Skin epidermis (tissue), 12 donors: ENCODE measurements at regions not wholly inside any gene's neighbourhood (a gene's known extent, or its start where the extent isn't known, plus 50 kb on each side); places are given as distances from the start of the nearest gene placed in this dataset.

Experiments used
- H3K27ac ChIP-seq, 21 experiments: fragments of 200-600 bp; sonication (generic) in 11 of 21; one replicate each; pipeline ENCODE4 v1.5.0; 2020; ENCODE audit warnings: mild to moderate bottlenecking in 3 of 21, inconsistent platforms in 2 of 21, moderate library complexity in 2 of 21
- H3K4me3 ChIP-seq, 7 experiments: fragments of 200-600 bp; sonication (generic) in 2 of 7; one replicate each; pipeline ENCODE4 v1.5.0; 2020; ENCODE audit warnings: inconsistent platforms in 2 of 7, mild to moderate bottlenecking in 2 of 7, moderate library complexity in 1 of 7

DNA sequence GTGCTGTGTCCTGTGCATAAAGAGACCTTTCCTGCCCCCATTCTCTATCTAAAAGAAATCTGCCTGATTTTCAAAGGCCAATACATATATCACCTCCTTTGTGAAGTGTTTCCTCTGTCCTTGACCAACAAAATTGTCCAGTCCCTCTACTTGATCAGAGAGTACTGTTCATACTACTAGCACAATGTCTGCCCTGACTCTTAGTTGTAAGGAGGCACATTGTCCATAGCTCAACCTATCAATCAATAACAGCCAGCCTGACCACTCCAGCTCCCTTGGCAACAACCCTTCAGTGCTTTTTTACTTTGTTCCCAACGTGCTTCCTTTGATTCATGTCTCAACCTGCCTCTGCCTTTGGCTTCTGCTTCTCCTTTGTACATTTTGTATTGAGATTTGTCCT is 398.9 kb downstream of the TRIB2 start:
- H3K4me3 ChIP-seq = no peak overlapping the region
- H3K27ac ChIP-seq = no peak overlapping the region

DNA sequence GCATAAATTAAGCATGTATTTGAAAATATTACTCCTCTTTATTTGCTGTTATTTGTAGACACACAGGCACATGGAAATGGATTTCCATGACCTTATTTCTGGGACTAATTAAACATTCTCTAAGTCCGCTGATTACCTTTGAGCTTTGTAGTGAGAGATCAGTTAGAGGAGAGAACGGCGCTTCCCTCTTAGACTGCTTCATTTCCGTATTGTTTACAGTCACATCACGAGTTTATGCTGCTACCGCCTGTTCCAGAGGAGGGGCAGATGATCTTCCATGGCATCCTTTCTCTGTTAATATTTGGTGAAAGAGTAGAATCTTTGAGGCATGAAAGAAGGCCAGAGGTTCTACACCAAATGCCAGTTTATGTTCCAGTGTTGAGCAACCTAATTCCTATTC is 404.4 kb downstream of the TRIB2 start:
- Histone ChIP-seq H3K27ac (no peak overlapping the region), H3K4me3 (no peak overlapping the region)

DNA sequence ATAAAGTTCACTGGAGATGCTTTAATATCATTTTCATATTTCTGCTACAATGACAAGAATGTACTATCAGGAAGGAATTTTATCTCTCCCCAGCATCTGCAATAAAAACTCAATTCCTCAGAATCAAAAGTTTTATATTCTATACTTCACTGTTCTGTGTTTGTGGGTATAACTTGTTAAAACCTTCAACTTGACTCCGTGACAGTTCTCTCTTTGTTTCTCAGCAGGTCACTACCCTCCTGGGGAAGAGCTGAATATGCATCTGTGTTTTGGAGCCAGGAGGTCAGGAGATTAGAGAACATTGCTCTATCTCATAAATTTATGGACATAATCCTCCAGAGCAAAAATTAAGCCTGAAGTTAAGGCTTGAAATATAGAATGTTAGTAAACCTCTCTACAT is 411.4 kb downstream of the TRIB2 start:
- no peak overlapping the region for H3K4me3 ChIP-seq

DNA sequence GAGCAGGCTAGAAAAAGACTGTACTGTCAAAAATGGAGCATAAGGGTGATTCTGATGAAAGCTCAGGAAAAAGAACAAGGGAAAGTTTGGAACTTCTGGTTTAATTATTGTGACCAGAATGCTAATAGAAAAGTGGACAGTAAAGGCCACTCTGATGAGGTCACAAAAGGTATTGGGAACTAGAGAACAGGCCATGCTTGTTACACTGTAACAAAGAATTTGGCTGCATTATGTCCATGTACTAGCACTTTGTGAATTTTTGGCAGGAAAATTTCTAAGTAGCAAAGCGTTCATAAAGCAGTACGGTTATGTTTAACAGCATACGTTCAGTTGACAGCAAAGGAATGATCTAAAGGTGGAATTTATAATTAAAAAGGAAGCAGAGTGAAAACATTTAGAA is 418.6 kb downstream of the TRIB2 start:
- Histone ChIP-seq H3K4me3 (no peak overlapping the region), H3K27ac (no peak overlapping the region)

More for the DNA sequence above, 411.4 kb downstream of the TRIB2 start:
- no peak overlapping the region for H3K27ac ChIP-seq

DNA sequence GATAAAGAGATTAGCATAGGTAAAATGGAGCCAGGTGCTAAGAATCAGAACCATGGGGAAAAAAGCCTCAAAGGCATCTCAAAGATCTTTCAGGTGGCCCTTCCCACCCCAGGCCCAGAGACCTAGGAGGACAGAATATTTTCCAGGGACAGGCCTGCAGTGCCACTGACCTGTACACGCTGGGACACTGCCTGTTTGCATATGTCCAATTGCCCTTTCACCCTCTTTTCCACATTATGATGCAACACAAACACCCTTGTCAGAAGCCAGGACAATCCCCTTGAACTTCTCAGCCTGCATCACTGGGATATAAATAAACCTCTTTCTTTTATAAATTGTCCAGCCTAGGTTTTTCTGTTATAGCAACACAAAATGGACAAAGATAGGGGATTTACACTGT is 419.1 kb downstream of the TRIB2 start:
- no peak overlapping the region for H3K27ac ChIP-seq
- no peak overlapping the region for H3K4me3 ChIP-seq

DNA sequence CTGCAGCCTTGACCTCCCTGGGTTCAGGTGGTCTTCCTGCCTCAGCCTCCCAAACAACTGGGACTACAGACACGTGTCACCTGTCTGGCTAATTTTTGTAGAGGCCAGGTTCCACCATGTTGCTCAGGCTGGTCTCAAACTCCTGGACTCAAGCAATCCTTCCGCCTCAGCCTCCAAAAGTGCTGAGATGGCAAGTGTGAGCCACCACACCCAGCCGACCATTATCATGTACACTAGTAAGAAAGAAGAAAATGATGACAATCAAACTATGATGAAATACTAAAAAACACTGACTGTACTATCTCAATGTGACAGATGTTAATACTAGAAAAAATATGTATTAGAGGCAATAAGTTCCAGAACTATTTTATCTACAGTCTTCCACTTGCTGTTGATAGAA is 420.9 kb downstream of the TRIB2 start:
- Histone ChIP-seq H3K27ac (no peak overlapping the region), H3K4me3 (no peak overlapping the region)

DNA sequence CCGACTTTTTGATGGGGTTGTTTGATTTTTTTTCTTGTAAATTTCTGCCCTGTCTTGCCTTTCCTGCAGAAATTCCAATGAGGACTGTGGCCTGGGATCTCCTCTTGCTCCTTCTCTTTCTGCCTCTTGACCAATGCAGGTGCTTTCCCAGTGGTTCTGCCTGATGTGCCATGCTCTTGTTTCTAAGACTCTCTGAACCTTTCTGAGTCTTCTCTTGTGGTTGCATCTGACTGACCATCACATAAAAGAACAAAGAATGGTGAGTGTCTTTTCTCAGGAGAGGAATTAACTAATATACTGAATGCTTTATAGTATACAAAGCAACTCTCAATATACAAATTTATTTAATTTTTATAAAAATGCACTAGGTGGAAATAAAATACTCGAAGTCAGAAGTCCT is 424.6 kb downstream of the TRIB2 start:
- Histone ChIP-seq H3K4me3 (no peak overlapping the region), H3K27ac (no peak overlapping the region)

DNA sequence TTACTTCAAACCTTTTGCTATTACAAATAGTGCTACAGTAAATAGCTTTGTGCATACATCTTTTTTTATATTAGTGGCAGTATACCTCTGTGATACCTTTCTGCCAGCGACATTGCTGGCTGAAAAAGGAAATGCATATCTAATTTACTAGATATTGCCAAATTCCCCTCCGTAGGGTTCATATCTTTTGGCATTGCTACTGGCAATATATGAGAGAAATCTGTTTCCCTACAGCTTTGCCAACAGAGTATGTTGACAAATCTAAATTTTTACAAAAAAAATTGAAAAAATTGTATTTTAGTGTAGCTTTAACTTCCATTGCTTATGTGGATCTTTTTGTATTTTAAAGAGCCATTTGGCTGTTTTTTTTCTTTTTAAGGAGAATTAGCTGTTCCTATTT is 426.7 kb downstream of the TRIB2 start:
- Histone ChIP-seq H3K4me3 (no peak overlapping the region), H3K27ac (no peak overlapping the region)

DNA sequence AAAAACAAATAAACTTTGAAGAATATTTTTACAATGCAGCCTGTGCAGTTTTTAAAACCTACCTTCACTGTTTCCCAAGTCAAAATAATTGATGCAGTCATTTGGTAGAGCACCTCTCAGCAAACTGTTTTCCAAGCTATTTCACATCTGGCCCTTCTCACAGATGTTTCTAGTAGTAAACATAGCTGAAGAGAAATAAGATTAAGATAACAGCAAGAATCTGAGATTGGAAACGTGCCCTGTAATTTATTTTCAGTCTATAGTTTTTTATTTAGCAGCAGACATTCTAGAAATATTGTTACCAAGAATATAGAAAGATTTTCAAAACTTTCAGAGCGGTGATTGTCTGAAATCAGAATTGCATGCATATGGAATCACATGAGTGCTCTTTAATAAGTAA is 440.2 kb downstream of the TRIB2 start:
- Histone ChIP-seq H3K4me3 (no peak overlapping the region), H3K27ac (no peak overlapping the region)

DNA sequence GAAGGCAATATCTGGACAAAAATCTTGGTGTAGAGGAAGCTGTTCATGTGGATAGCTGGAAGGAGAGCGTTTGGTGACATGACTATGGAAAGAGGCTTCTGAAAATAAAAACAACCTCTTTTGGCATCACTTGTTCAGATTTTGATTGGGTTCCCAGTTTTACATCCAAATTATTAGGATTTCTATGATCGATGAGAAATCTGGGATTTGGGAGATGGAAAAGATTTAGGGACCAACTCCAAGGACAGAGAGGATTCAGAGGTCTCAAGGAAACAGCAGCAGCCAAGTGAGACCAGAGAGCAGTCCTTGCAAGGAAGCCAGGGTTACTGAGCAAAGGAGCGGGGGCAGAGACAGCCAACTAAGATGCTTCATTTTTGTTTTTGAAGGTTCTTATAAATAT is 441.7 kb downstream of the TRIB2 start:
- Histone ChIP-seq H3K4me3 (no peak overlapping the region), H3K27ac (no peak overlapping the region)

DNA sequence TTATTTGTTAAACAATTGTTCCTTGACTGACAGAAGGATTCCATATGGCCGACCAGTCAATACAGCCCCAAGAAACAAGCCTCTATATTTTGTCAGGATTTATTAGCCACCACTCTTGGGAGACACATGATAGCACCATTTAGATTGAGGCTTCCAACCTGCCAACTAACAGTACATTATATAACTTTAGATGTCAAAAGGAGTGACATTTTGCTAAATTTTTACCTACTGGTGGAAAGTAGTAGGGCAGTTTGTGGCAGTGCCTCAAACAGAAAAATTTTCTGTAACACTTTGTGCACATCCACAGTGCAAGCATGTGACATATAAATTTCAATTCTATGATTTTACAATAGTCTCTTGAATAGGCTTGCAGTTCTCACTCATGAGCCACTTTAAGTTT is 464.0 kb downstream of the TRIB2 start:
- H3K4me3 ChIP-seq = no peak overlapping the region
- H3K27ac ChIP-seq = no peak overlapping the region

DNA sequence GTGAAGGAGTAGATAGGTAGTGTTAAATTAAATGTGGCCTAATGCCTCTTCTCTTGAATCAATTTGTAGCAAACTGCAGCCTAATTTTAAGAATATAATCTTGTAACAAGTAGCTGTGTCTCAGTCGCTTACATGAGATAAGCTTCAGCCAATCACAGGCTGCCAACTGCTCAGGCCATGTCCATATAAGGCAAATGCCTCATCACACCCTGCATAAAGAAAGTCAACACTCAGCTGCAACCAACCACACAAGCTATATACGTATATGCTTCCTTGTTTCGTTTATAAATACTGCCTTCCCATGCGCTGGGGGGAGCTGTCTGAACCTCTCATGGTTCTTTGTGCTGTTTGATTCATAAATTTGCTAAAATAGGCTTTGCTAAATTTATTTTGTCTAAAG is 476.3 kb downstream of the TRIB2 start:
- Histone ChIP-seq H3K4me3 (no peak overlapping the region), H3K27ac (no peak overlapping the region)

DNA sequence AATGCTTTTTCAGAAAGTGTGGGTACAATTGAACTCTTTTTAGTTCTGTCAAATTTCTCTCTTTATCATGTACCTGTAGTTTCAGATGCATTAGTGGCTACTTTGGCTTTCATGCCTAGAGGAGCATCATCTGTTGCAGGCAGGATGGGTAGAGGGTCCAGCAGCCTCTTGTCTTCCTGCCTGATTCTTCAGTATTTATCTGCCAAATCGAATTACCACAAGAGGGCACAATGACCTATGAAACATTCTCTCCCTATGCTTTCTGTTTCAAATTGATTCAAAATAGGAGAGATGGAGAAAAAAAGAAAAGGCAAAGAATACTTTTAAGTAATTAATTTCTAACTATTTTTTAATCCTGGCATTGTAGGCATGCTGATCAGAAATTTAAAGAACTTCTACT is 477.2 kb downstream of the TRIB2 start:
- no peak overlapping the region for H3K27ac ChIP-seq

DNA sequence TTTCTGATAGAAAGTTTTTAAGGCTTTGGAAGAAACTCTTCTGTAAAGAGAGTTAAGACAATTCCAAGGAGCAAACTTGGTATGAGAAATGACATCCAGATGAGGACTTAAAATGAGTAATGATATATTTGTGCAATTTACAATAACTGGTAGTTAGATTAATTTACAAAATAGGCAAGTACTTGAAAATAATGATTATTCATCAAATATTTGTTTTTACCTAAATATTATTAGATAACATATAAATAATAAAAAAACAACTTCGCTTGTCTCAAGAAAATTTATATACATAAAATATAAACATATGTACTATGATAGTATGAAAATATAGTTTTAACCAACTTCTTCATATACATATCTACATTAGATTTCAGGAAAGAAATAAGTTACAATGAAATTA is 478.5 kb downstream of the TRIB2 start:
- Histone ChIP-seq H3K27ac (no peak overlapping the region), H3K4me3 (no peak overlapping the region)

More for the DNA sequence above, 477.2 kb downstream of the TRIB2 start:
- no peak overlapping the region for H3K4me3 ChIP-seq

DNA sequence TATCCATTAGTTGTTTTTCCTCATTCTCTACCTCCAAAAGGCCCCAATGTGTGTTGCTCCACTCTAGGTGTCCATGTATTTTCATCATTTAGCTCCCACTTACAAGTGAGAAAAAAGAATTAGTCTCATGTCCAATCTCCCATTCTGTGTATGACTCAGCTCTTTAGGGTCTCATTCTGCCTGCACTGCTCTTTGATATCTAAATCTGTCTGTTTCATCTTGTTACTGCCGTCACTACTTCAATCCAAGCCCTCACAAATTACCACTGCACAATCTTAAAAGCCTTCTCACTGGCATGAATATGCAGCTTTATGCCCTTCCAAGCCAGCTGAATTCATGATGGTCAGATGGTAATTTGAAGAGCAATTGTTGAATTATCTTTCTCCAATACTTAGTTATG is 480.5 kb downstream of the TRIB2 start:
- Histone ChIP-seq H3K4me3 (no peak overlapping the region), H3K27ac (no peak overlapping the region)

DNA sequence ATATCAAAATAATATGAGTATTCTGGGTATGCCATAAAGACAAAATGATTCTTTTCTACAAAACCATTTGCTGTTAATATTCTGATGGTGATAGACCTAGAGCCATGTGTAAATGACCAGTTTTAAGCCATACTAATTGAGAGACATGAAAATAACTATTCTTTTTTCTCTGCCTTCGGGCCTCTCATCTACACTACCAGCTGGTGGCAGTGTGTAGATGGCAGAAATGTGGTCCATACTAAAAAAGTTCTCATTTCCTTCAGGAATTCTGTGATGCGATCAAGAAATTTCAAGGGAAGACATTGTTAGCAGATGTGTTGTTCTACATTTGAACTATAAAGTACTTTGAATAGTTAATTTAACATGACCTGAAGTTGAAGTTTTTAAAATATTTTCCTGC is 485.2 kb downstream of the TRIB2 start:
- Histone ChIP-seq H3K4me3 (no peak overlapping the region), H3K27ac (no peak overlapping the region)

DNA sequence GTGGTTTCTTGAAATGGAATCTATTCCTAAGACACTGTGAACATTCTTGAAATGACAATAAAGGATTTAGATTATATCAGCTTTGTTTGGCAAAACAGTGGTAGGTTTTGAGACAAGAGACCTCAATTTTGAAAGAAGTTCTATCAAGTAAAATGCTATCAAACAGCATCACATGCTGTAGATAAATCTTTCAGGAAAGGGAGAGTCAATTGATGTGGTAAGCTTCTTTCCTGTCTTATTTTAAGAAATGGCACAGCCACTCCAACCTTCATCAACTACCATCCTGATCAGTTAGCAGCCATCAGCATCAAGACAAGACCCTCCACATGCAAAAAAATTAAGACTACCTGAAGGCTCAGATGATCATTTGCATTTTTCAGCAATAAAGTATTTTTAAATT is 495.4 kb downstream of the TRIB2 start:
- no peak overlapping the region for H3K4me3 ChIP-seq
- no peak overlapping the region for H3K27ac ChIP-seq

DNA sequence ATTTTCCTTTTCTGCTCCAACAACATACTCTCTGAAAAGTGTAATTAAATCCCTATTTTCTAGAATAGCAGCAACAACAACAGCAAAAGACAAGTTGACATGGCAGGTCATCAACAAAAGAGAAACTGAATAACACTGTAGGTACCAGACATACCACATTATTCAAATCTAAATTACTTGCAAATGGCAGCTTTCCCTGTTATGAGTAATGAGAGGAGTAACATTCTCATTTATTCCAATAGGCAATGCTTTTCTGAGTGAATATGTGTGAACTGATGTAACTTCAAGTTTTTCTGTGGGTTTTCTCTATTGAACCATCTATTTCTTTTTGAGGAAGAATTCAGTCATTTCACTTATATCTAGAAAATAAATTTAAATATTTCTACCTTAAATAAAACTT is 501.5 kb downstream of the TRIB2 start:
- Histone ChIP-seq H3K27ac (no peak overlapping the region), H3K4me3 (no peak overlapping the region)

DNA sequence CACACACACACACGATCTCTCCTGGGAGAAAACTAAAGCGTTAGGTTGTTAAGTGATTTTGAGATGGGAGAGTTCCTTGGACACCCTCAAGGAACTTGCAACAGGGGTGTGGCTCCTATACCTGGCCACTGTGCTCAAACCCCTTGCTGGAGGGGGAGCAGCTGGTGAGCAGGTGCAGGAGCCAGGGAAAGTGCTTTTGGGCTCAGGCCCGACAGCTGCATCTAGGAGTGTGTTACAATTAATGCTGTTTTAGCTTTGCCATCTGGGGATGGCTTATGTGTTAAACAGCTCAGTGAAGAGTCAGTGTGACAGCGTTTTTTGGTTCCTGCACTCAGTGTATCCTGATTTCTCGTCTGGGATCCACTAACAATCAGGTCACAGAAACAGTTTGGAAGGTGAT is 510.8 kb downstream of the TRIB2 start:
- H3K27ac ChIP-seq = no peak overlapping the region

DNA sequence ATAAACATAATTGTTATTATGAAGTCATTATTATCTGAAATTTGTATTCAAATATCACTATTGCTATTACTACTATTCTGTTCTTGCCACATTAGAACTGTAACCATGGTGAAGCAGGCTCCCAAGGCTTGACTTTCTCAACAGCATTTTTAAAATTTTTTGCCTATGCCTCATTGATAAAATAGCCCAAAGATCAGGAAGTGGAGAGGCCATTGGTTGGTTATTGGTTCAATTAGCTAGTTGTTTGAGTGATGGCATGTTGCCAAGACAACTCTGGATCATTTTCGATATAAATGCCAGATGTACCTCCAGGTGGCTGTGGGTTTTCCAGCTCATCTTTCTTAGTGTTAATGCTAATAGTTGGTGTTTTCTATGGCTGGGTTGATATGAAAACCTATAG is 513.5 kb downstream of the TRIB2 start:
- Histone ChIP-seq H3K27ac (no peak overlapping the region), H3K4me3 (no peak overlapping the region)

More for the DNA sequence above, 510.8 kb downstream of the TRIB2 start:
- H3K4me3 ChIP-seq = no peak overlapping the region

DNA sequence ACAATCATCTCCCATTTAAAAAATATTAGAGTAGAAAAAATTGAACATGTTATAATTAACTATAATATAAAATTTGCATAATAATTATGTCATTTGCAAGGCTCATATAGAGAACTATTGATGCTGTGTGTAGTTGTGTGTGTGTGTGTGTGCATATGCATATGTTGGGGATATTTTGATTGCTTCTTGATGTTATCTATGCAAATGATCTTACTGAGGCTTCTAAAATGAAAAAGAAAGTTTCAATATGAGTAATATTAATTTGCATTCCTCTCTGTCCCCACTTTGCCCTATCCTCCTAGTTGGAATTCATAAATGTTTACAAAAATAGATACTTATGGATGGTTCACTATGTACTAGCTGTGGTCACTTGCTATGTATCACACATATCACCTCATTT is 523.3 kb downstream of the TRIB2 start:
- Histone ChIP-seq H3K4me3 (no peak overlapping the region), H3K27ac (no peak overlapping the region)

DNA sequence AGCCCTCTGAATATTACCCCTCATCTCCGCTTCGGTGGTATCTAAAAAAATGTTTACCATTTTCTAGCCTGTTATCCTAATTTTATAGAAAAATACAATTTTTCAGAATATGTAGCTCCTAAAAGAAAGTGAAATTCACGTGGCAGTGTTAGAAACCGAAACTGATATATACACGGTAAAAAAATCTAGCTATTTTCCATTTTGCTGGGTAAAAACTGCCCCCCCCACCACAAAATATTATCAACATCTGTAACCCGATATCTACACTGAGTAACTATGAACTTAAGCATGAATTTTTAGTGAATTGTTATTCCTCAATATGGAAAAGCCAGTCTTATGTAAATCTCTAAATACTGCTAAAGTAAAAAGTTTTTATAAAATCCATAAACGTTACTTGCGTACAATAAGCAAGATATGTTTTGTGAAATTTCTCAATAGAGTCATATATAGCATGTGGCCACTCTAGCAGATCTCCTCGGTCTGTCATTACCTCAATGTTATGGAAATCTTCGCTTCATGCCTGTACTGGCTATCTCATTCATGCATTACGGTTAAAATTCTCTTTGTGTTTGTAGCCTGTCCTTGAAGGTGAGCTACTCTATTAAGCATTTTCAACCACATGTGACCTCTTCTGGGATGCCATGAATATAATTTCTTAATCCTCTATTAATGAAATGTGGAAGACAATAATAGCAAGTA is 524.2 kb downstream of the TRIB2 start:
- no peak overlapping the region for H3K27ac ChIP-seq

More for the DNA sequence above, 524.2 kb downstream of the TRIB2 start:
- H3K4me3 ChIP-seq = no peak overlapping the region
